KMS-11 (cell line): ENCODE measurements at regions not wholly inside any gene's neighbourhood (a gene's known extent, or its start where the extent isn't known, plus 50 kb on each side); places are given as distances from the start of the nearest gene placed in this dataset.

Experiments used
- H2AFZ ChIP-seq: fragments of 200-600 bp; sonication (generic); 2 replicates; pipeline ENCODE4 v1.6.1; 2016; ENCODE audit warnings: antibody characterized with exemption, mixed run types, low read depth
- H3K27ac ChIP-seq: fragments of 200-600 bp; sonication (generic); 2 replicates; pipeline ENCODE4 v1.6.1; 2016; ENCODE audit warnings: mild to moderate bottlenecking, mixed run types
- H3K27me3 ChIP-seq: fragments of 200-600 bp; sonication (generic); 2 replicates; pipeline ENCODE4 v1.6.1; 2017; ENCODE audit warnings: mild to moderate bottlenecking, low read depth, mixed run types, moderate library complexity; ENCODE audit not compliant: insufficient read depth
- H3K36me3 ChIP-seq: fragments of 200-600 bp; sonication (generic); 2 replicates; pipeline ENCODE4 v1.6.1; 2017; ENCODE audit warnings: mild to moderate bottlenecking, mixed run types; ENCODE audit not compliant: insufficient read depth
- H3K4me1 ChIP-seq: fragments of 200-600 bp; sonication (generic); 2 replicates; pipeline ENCODE4 v1.6.1; 2016; ENCODE audit warnings: mild to moderate bottlenecking, low read depth, mixed run types; ENCODE audit not compliant: poor library complexity, severe bottlenecking
- H3K4me2 ChIP-seq: fragments of 200-600 bp; sonication (generic); 2 replicates; pipeline ENCODE4 v1.7.0; 2016; ENCODE audit warnings: mild to moderate bottlenecking, mixed run types
- H3K4me3 ChIP-seq: fragments of 200-600 bp; sonication (generic); IDR thresholded peaks from 2 replicates; pipeline ENCODE4 v1.6.1; 2017; ENCODE audit warnings: low read depth, low read length, mixed read lengths; ENCODE audit not compliant: insufficient read depth
- H3K79me2 ChIP-seq: fragments of 200-600 bp; sonication (generic); 2 replicates; pipeline ENCODE4 v1.6.1; 2016; ENCODE audit warnings: low read depth, mixed run types; ENCODE audit not compliant: insufficient read depth
- H3K9ac ChIP-seq: fragments of 200-600 bp; sonication (generic); 2 replicates; pipeline ENCODE4 v1.6.1; 2016; ENCODE audit warnings: mild to moderate bottlenecking, mixed run types
- H4K20me1 ChIP-seq: fragments of 200-600 bp; sonication (generic); 2 replicates; pipeline ENCODE4 v1.6.1; 2016; ENCODE audit warnings: mild to moderate bottlenecking, mixed run types; ENCODE audit not compliant: insufficient read depth
- TF ChIP-seq, protein P1 (sequence below): fragments of 200-600 bp; sonication (generic); conservative IDR thresholded peaks from 2 replicates; pipeline ENCODE4 v1.6.1; 2017; ENCODE audit warnings: low read depth, mild to moderate bottlenecking, antibody characterized with exemption, low read length, moderate library complexity, mixed read lengths

DNA sequence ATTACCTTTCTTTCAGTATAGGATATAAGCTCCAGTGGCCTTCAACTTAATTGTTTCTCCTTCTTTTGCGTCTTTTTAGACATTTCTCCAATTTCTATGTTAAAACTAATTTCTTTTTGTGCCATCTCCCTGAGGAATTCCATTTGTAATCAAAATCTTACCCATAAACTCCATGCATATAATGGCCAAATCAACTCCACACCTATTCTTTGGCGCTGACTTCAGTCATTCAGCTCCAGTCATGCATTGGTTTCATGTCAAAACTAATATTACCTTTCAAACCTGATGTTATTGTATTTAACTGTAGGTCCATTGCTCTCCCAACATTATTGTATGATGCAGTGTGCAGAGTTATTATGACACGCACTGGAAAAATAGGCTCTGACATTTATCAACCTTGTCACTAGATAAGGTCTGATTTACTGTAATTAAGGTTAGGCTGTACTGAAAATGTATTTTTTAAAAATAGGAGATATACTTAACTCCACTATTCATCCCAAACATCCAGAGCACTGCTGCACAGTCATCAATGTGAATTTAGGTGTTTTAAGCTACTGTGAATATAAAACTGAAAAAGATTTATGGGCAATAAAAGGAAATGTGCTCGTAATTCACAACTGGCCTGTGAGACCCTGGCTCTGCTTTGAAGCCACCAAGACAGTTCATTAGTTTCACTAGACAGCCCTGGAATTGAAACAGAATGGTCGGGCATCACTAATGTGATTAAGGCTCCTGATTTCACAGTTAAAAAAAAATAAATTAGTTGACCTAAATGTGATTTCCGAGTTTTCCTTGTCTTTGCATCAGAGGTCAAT, 180.6 kb upstream of the GRIA4 start:
- no peaks in the 10 kb centered on the region for H3K4me1 ChIP-seq
- no peaks in the 10 kb centered on the region for H3K79me2 ChIP-seq
- TF ChIP-seq, protein P1, sequence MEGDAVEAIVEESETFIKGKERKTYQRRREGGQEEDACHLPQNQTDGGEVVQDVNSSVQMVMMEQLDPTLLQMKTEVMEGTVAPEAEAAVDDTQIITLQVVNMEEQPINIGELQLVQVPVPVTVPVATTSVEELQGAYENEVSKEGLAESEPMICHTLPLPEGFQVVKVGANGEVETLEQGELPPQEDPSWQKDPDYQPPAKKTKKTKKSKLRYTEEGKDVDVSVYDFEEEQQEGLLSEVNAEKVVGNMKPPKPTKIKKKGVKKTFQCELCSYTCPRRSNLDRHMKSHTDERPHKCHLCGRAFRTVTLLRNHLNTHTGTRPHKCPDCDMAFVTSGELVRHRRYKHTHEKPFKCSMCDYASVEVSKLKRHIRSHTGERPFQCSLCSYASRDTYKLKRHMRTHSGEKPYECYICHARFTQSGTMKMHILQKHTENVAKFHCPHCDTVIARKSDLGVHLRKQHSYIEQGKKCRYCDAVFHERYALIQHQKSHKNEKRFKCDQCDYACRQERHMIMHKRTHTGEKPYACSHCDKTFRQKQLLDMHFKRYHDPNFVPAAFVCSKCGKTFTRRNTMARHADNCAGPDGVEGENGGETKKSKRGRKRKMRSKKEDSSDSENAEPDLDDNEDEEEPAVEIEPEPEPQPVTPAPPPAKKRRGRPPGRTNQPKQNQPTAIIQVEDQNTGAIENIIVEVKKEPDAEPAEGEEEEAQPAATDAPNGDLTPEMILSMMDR = no peak
- no peak overlapping the region for H3K4me3 ChIP-seq
- no peaks in the 10 kb centered on the region for H3K27me3 ChIP-seq
- H3K36me3 ChIP-seq = no peaks in the 10 kb centered on the region
- no peaks in the 10 kb centered on the region for H4K20me1 ChIP-seq
- H3K27ac ChIP-seq = no peak overlapping the region
- no peak overlapping the region for H3K9ac ChIP-seq
- H2AFZ ChIP-seq = no peak overlapping the region
- no peak overlapping the region for H3K4me2 ChIP-seq

DNA sequence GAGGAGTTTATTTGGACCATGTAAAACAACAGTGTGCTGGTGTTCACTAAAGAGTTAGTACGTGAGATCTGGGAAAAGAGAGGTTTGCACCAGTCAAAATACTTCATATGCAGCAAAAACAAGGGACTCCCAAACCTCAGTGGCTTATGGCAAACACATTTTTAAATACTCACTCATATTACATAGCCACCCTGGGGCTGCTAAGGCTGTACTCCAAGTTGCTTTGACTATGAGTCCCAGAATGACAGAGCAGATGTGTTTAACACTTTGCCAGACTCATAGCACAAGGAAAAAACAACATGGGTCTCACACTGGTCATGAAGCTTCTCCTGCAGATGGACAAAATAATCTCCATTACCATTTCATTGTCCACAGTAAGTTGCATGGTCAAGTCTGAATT, 202.8 kb upstream of the GRIA4 start:
- Histone ChIP-seq H3K4me2 (no peak overlapping the region), H2AFZ (no peak overlapping the region), H3K9ac (no peak overlapping the region), H3K27me3 (no peaks in the 10 kb centered on the region), H4K20me1 (no peaks in the 10 kb centered on the region), H3K79me2 (no peaks in the 10 kb centered on the region), H3K36me3 (no peaks in the 10 kb centered on the region), H3K27ac (no peak overlapping the region), H3K4me1 (no peaks in the 10 kb centered on the region), H3K4me3 (no peak overlapping the region)
- TF ChIP-seq, protein P1 = no peak

DNA sequence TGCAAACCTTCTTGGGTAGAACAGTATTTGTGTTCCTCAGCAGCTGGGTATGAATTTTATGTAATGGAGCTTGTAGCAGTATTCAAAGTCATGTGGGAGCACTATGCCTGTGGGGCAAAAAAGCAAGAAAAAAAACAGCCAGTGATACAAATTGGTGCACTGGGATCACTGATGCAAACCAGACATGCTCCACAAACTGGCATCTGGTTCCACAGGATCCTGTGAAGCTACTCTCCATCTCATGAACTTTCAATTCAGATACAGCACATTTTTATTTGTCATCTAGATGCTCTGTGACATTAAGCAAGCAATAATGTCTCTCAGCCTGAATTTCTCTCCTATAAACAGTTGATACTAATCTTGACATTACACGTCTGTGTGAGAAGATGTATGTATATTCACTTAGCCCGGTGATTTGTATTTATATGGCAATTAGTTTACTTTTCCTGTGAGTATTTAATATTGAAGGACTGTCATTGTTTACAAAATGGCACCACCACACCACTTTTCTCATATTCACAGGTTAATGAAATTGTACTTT, 208.5 kb upstream of the GRIA4 start:
- Histone ChIP-seq H3K4me1 (no peaks in the 10 kb centered on the region), H3K4me2 (no peak overlapping the region), H3K4me3 (no peak overlapping the region), H3K36me3 (no peaks in the 10 kb centered on the region), H3K27me3 (no peaks in the 10 kb centered on the region), H2AFZ (no peak overlapping the region), H3K27ac (no peak overlapping the region), H4K20me1 (no peaks in the 10 kb centered on the region), H3K9ac (no peak overlapping the region), H3K79me2 (no peaks in the 10 kb centered on the region)
- TF ChIP-seq, protein P1 = no peak

DNA sequence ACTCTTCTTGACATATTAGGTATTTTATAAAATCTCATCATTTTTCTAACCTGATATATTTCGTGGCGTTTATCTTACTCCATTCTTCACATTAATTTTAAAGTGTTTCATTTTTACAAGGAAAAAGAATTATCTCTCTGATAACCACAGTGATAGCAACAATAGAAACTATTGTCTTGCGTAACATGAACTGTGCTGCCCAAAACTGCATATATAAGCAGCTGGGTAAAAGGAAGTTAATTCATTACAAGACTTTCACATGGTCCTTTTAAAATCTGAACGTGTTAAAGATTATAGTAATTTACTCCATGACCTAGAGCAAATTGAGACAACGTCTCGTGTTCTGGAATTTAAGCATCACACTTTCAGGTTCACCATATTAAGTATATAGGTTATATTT, 210.4 kb upstream of the GRIA4 start:
- Histone ChIP-seq H2AFZ (no peak overlapping the region), H3K27ac (no peak overlapping the region), H3K9ac (no peak overlapping the region), H3K27me3 (no peaks in the 10 kb centered on the region), H4K20me1 (no peaks in the 10 kb centered on the region), H3K4me1 (no peaks in the 10 kb centered on the region), H3K79me2 (no peaks in the 10 kb centered on the region), H3K4me2 (no peak overlapping the region), H3K4me3 (no peak overlapping the region), H3K36me3 (no peaks in the 10 kb centered on the region)
- TF ChIP-seq, protein P1 = no peak
